Smooth muscle cell (in vitro differentiated cells): ENCODE measurements at regions not wholly inside any gene's neighbourhood (a gene's known extent, or its start where the extent isn't known, plus 50 kb on each side); places are given as distances from the start of the nearest gene placed in this dataset.

Source experiments
- DNase-seq: peaks from one replicate; lab custom pipeline; 2025; ENCODE audit not compliant: unreplicated experiment; lab: John Stamatoyannopoulos, UW
- H2AFZ ChIP-seq: fragments of 200-600 bp; sonication (generic); 2 replicates; pipeline ENCODE4 v1.6.0; 2016; ENCODE audit warnings: antibody characterized with exemption, low read depth, mild to moderate bottlenecking
- H3F3A ChIP-seq: fragments of 200-600 bp; sonication (generic); 2 replicates; pipeline ENCODE4 v1.6.0; 2017; ENCODE audit warnings: antibody characterized with exemption, low read depth
- H3K27ac ChIP-seq: fragments of 200-600 bp; sonication (generic); 2 replicates; pipeline ENCODE4 v1.5.1; 2016; ENCODE audit warnings: low read depth, mild to moderate bottlenecking
- H3K27me3 ChIP-seq: fragments of 200-600 bp; sonication (generic); 2 replicates; pipeline ENCODE4 v1.6.1; 2016; ENCODE audit warnings: low read depth, mild to moderate bottlenecking
- H3K36me3 ChIP-seq: fragments of 200-600 bp; sonication (generic); 2 replicates; pipeline ENCODE4 v1.5.1; 2016; ENCODE audit warnings: low read depth
- H3K4me1 ChIP-seq: fragments of 200-600 bp; sonication (generic); 2 replicates; pipeline ENCODE4 v1.5.1; 2016; ENCODE audit warnings: low read depth
- H3K4me2 ChIP-seq: fragments of 200-600 bp; sonication (generic); 2 replicates; pipeline ENCODE4 v1.6.0; 2016; ENCODE audit warnings: mild to moderate bottlenecking
- H3K4me3 ChIP-seq: fragments of 200-600 bp; sonication (generic); 2 replicates; pipeline ENCODE4 v1.5.1; 2016; ENCODE audit warnings: mild to moderate bottlenecking
- H3K79me2 ChIP-seq: fragments of 200-600 bp; sonication (generic); 2 replicates; pipeline ENCODE4 v1.6.0; 2016; ENCODE audit warnings: low read depth, mild to moderate bottlenecking
- H3K9ac ChIP-seq: fragments of 200-600 bp; sonication (generic); 2 replicates; pipeline ENCODE4 v1.6.0; 2016; ENCODE audit warnings: low read depth
- H3K9me3 ChIP-seq: fragments of 200-600 bp; sonication (generic); replicated peaks from 2 replicates; pipeline ENCODE4 v1.5.1; 2016; ENCODE audit warnings: low read depth
- H4K20me1 ChIP-seq: fragments of 200-600 bp; sonication (generic); 2 replicates; pipeline ENCODE4 v1.6.0; 2016; ENCODE audit warnings: low read depth
- CTCF ChIP-seq: fragments of 200-600 bp; sonication (generic); IDR thresholded peaks from 2 replicates; pipeline ENCODE4 v1.5.1; 2017; ENCODE audit warnings: borderline replicate concordance, mild to moderate bottlenecking, antibody characterized with exemption; ENCODE audit not compliant: insufficient read depth, poor library complexity, severe bottlenecking
- WGBS: methylation state at CpG from one replicate; pipeline ENCODE4 v1.1.7; 2016; ENCODE audit warnings: low lambda C conversion rate; 5-methylcytosine and 5-hydroxymethylcytosine counted together

DNA sequence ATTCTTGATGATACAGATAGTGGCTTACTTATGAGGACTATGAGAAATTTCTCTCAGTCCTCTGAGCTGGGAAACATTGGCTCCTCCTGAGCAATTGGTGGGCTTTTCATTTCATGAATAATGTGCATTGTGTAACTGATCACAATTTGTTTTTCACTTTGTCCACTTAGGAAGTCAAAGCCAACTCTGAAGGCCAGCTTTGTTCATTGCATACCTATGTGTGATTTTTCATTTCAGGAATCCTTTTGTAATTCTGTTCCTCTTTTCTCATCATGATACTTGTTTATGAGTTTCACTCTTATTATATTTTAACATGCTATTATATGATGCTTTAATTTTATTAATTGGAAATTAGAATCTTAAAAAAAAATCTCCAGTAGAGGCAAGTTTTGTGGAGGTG, 483.0 kb downstream of the EBF1 start:
- Histone ChIP-seq H3K79me2 (no peaks in the 10 kb centered on the region), H3K4me3 (no peak overlapping the region), H3K27me3 (no peaks in the 10 kb centered on the region), H2AFZ (no peak overlapping the region), H3K4me2 (no peak overlapping the region), H4K20me1 (no peaks in the 10 kb centered on the region), H3K36me3 (no peaks in the 10 kb centered on the region), H3K4me1 (no peaks in the 10 kb centered on the region), H3K27ac (no peak overlapping the region), H3K9ac (no peak overlapping the region), H3K9me3 (no peaks in the 10 kb centered on the region), H3F3A (no peaks in the 10 kb centered on the region)
- no peak for DNase-seq
- no peak for TF ChIP-seq CTCF

DNA sequence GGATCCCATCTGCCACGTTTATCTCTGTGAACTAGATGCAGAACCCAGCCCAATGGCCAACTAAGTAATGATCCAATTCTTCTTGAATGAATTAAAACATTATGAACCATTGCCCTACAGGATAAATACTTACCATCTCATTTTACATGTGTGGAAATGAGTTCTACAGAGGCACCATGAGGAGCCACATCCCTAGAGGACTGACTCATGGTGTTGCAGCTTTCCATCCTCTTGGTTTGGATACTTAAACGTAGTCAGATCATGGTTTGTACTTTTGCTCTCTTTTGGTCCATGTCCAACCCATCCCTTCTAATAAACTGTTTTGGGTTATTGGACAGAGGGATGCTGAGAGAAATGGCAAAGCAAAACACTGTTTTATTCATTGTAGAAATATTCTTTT, 484.8 kb downstream of the EBF1 start:
- no peak for DNase-seq
- no peaks in the 10 kb centered on the region for H4K20me1 ChIP-seq
- no peak overlapping the region for H3K4me2 ChIP-seq
- H3K9ac ChIP-seq, result no peak overlapping the region
- no peaks in the 10 kb centered on the region for H3K27me3 ChIP-seq
- no peak overlapping the region for H3K27ac ChIP-seq
- H3K79me2 ChIP-seq, result no peaks in the 10 kb centered on the region
- no peaks in the 10 kb centered on the region for H3F3A ChIP-seq
- no peak overlapping the region for H2AFZ ChIP-seq
- H3K4me3 ChIP-seq, result no peak overlapping the region
- WGBS, result 66% methylated on average over 2 of the region's 2 CpGs
- H3K9me3 ChIP-seq, result no peaks in the 10 kb centered on the region
- TF ChIP-seq CTCF, result no peak
- no peaks in the 10 kb centered on the region for H3K4me1 ChIP-seq
- H3K36me3 ChIP-seq, result no peaks in the 10 kb centered on the region

DNA sequence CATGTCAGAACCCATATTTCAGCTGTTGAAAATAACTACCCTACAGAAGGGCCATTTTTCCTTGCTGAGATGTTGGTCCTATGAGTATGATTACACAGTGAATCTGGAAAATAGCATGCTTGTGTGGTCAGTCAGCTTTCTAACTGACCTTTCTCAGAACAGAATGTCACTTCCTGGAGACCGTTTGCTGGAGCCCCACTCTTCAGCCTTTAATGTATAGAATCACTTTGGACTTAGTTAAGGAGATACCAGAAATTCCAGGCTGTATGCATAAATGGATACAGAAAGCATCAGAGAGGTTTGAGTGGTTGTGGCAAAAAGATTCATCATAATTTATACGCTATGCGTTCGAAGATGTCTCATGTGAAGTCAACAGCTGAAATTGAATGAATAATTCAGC, 488.1 kb downstream of the EBF1 start:
- H3K36me3 ChIP-seq, result no peaks in the 10 kb centered on the region
- H3K79me2 ChIP-seq, result no peaks in the 10 kb centered on the region
- H3K4me2 ChIP-seq, result no peak overlapping the region
- H3F3A ChIP-seq, result no peaks in the 10 kb centered on the region
- H3K4me3 ChIP-seq, result no peak overlapping the region
- no peaks in the 10 kb centered on the region for H3K9me3 ChIP-seq
- 88% methylated on average over 4 of the region's 4 CpGs for WGBS
- H2AFZ ChIP-seq, result no peak overlapping the region
- no peaks in the 10 kb centered on the region for H4K20me1 ChIP-seq
- H3K9ac ChIP-seq, result no peak overlapping the region
- no peak overlapping the region for H3K27ac ChIP-seq
- DNase-seq, result no peak
- H3K4me1 ChIP-seq, result peaks cover 10% of the 10 kb centered on the region
- no peak for TF ChIP-seq CTCF
- no peaks in the 10 kb centered on the region for H3K27me3 ChIP-seq

DNA sequence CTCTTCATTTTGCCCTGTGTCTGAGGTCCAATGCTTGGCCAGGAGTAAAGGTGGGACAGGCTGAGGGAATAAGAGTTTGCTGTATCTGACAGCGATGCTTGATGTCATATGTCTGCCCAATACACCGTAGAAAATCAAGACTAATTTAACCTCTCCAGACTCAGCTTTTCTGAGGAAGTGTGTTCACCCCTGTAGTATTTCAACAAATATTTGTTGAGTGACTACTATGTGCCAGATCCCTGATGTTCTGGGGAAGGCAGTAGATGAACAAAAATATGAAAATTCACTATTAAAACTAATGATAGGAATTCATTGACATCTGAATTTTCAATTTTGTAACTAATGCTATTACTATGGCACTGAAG, 489.7 kb downstream of the EBF1 start:
- no peak overlapping the region for H3K4me3 ChIP-seq
- no peaks in the 10 kb centered on the region for H3K27me3 ChIP-seq
- no peak overlapping the region for H3K4me2 ChIP-seq
- WGBS, result 95% methylated on average over 2 of the region's 2 CpGs
- TF ChIP-seq CTCF, result no peak
- no peaks in the 10 kb centered on the region for H3K79me2 ChIP-seq
- no peaks in the 10 kb centered on the region for H3K36me3 ChIP-seq
- H3F3A ChIP-seq, result no peaks in the 10 kb centered on the region
- H3K9ac ChIP-seq, result no peak overlapping the region
- no peak for DNase-seq
- peaks cover 10% of the 10 kb centered on the region for H3K4me1 ChIP-seq
- H4K20me1 ChIP-seq, result no peaks in the 10 kb centered on the region
- no peak overlapping the region for H3K27ac ChIP-seq
- H3K9me3 ChIP-seq, result no peaks in the 10 kb centered on the region
- H2AFZ ChIP-seq, result no peak overlapping the region
